ENCODE measurements at regions not wholly inside any gene's neighbourhood (a gene's known extent, or its start where the extent isn't known, plus 50 kb on each side); places are given as distances from the start of the nearest gene placed in this dataset.

DNA sequence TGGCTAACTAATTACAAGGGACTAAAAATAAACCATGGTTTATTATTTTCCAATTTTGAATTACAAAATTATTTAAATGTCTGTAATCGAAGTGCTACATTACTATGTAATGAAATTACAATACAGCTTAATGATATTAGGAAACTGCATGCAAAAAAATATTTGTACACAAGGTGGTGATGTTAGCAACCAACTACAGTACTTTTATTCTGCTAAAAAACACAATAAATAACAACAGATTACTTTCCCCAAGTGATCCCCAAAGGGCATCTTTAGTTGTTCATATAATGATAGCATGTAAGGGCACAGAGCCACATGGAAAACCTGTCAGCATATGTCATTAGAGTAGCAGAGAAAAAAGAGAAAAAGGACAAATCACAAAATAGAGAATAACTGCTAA, 147.5 kb upstream of the SOX2 start:
- H3K14ac ChIP-seq (ENCODE audit: low read length): no peak overlapping the region
- H2BK120ac ChIP-seq (ENCODE audit: low read depth, low read length): no peak overlapping the region
- H3K27me3 ChIP-seq (ENCODE audit: control insufficient read depth in 3 of 3, insufficient read depth in 3 of 3, low read depth in 1 of 3, low read length in 3 of 3): no peaks in the 10 kb centered on the region
- no peak overlapping the region for H4K91ac ChIP-seq (ENCODE audit: low read depth, low read length, poor library complexity)
- no peaks in the 10 kb centered on the region for H3K36me3 ChIP-seq (replicated peaks in 1 of 2; ENCODE audit: control insufficient read depth in 2 of 2, insufficient read depth in 2 of 2, low read length in 2 of 2)
- H3K27ac ChIP-seq (replicated peaks; ENCODE audit: low read length): no peak overlapping the region
- H3K4me1 ChIP-seq (ENCODE audit: control insufficient read depth in 2 of 2, insufficient read depth in 1 of 2, low read depth in 1 of 2, low read length in 2 of 2): peaks cover 0 to 4% of the 10 kb centered on the region in 2 donors
- no peak for DNase-seq (ENCODE audit: low spot score)
- no peak overlapping the region for H2BK12ac ChIP-seq (ENCODE audit: low read length)
- no peak overlapping the region for H4K8ac ChIP-seq (ENCODE audit: low read depth, low read length)
- no peaks in the 10 kb centered on the region for H3K9me3 ChIP-seq (replicated peaks in 1 of 2; ENCODE audit: control insufficient read depth in 2 of 2, insufficient read depth in 1 of 2, low read depth in 1 of 2, low read length in 2 of 2)
- no peak overlapping the region for H2BK15ac ChIP-seq (ENCODE audit: low read length)
- WGBS, 2 donors (ENCODE audit: extremely low coverage in 2 of 2, insufficient read length in 2 of 2, insufficient replicate concordance in 1 of 2): no CpG with 5 or more reads among the region's 1 CpG
- no peaks in the 10 kb centered on the region for H3K79me1 ChIP-seq (ENCODE audit: low read depth, low read length)
- H3K4ac ChIP-seq (ENCODE audit: low read length): no peak overlapping the region
- no peak overlapping the region for H2AK5ac ChIP-seq (ENCODE audit: low read depth, low read length)
- H2AFZ ChIP-seq (ENCODE audit: low read length): no peak overlapping the region
- no peak overlapping the region for H2BK5ac ChIP-seq (ENCODE audit: low read length)
- H3K4me3 ChIP-seq (ENCODE audit: low read length in 2 of 2): no peak overlapping the region
- H3K18ac ChIP-seq (ENCODE audit: low read length): no peak overlapping the region
- H3K9ac ChIP-seq (ENCODE audit: low read depth, low read length, poor library complexity): no peak overlapping the region
- H3K23ac ChIP-seq (ENCODE audit: low read depth, low read length, poor library complexity): no peak overlapping the region
- no peak overlapping the region for H3K4me2 ChIP-seq (ENCODE audit: insufficient read depth, low read length, poor library complexity, severe bottlenecking)

DNA sequence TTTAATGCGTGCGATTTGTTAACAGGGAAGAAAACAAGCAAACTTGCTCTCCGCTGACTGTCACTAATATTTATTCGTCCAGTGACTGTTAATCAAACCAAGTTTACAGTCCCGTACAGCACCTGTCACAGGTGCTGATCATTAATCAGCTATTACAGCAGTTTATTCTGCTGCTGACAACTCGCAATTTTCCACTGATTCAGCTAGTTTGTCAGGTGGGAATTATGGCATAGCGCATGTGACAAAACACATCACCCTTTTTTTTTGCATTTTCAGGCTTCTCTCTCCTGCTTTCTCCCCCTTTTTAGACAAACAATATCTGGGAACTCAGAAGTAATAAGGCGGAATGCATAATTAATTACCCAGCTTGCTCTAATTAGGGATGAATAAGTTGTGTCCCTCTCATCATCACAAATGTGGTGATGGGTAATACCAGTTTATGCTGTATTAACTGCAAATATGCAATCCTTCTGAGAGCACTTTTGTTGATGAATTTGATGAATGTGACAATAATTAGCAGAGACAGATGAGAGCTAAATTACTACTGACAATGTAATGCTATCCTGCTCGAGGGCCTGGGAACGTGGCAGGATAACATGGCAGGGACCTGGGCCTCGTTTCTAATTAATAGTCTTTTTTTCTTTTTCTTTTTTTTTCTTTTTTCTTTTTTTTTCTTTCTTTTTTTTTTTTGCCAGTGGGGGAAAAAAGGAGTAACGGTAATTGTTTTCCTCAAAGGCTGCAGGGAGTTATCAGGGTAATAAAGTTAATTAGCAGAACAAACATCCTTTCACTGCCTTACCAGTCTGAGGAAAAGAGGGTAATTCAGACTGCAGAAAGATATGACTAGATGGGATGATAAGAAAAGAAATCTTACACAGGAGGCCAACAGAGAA, 150.3 kb upstream of the SOX2 start:
- no peak overlapping the region for H2BK15ac ChIP-seq (ENCODE audit: low read length)
- no peak overlapping the region for H4K91ac ChIP-seq (ENCODE audit: low read depth, low read length, poor library complexity)
- H3K27me3 ChIP-seq (ENCODE audit: control insufficient read depth in 3 of 3, insufficient read depth in 3 of 3, low read depth in 1 of 3, low read length in 3 of 3): no peaks in the 10 kb centered on the region
- H2BK12ac ChIP-seq (ENCODE audit: low read length): no peak overlapping the region
- H3K4me1 ChIP-seq (ENCODE audit: control insufficient read depth in 2 of 2, insufficient read depth in 1 of 2, low read depth in 1 of 2, low read length in 2 of 2): peaks cover 0 to 4% of the 10 kb centered on the region in 2 donors
- no peak overlapping the region for H3K9ac ChIP-seq (ENCODE audit: low read depth, low read length, poor library complexity)
- no peak overlapping the region for H2BK5ac ChIP-seq (ENCODE audit: low read length)
- H3K4me3 ChIP-seq (ENCODE audit: low read length in 2 of 2): no peak overlapping the region
- no peak for DNase-seq (ENCODE audit: low spot score)
- no peaks in the 10 kb centered on the region for H3K36me3 ChIP-seq (replicated peaks in 1 of 2; ENCODE audit: control insufficient read depth in 2 of 2, insufficient read depth in 2 of 2, low read length in 2 of 2)
- no peak overlapping the region for H3K23ac ChIP-seq (ENCODE audit: low read depth, low read length, poor library complexity)
- no peak overlapping the region for H3K18ac ChIP-seq (ENCODE audit: low read length)
- no peak overlapping the region for H3K4ac ChIP-seq (ENCODE audit: low read length)
- H3K14ac ChIP-seq (ENCODE audit: low read length): no peak overlapping the region
- H3K79me1 ChIP-seq (ENCODE audit: low read depth, low read length): no peaks in the 10 kb centered on the region
- H2AFZ ChIP-seq (ENCODE audit: low read length): no peak overlapping the region
- H2AK5ac ChIP-seq (ENCODE audit: low read depth, low read length): no peak overlapping the region
- WGBS, 2 donors (ENCODE audit: extremely low coverage in 2 of 2, insufficient read length in 2 of 2, insufficient replicate concordance in 1 of 2): no CpG with 5 or more reads among the region's 12 CpGs
- no peaks in the 10 kb centered on the region for H3K9me3 ChIP-seq (replicated peaks in 1 of 2; ENCODE audit: control insufficient read depth in 2 of 2, insufficient read depth in 1 of 2, low read depth in 1 of 2, low read length in 2 of 2)
- no peak overlapping the region for H2BK120ac ChIP-seq (ENCODE audit: low read depth, low read length)
- no peak overlapping the region for H3K27ac ChIP-seq (replicated peaks; ENCODE audit: low read length)
- no peak overlapping the region for H4K8ac ChIP-seq (ENCODE audit: low read depth, low read length)
- no peak overlapping the region for H3K4me2 ChIP-seq (ENCODE audit: insufficient read depth, low read length, poor library complexity, severe bottlenecking)

DNA sequence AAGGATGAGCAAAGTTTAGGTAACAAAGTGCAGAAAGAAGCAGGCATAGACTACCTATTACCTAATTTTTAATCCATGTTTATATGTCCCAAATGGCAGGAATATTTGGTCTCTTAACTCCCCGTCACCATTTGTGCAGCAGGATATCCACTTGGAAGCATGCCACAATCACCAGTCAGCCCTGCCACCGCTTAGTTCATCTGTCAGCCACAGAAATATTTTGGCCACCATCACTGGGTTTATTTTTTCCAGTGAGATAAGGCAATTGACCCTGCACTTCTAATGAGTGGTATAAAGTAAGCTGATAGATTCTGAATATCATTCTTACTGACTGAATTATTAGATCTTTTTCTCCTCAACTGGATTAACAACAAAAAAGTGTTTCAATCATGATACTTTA, 152.9 kb upstream of the SOX2 start:
- H2AFZ ChIP-seq (ENCODE audit: low read length): no peak overlapping the region
- H3K9me3 ChIP-seq (replicated peaks in 1 of 2; ENCODE audit: control insufficient read depth in 2 of 2, insufficient read depth in 1 of 2, low read depth in 1 of 2, low read length in 2 of 2): no peaks in the 10 kb centered on the region
- H3K4me2 ChIP-seq (ENCODE audit: insufficient read depth, low read length, poor library complexity, severe bottlenecking): no peak overlapping the region
- no peak overlapping the region for H2BK5ac ChIP-seq (ENCODE audit: low read length)
- H3K27me3 ChIP-seq (ENCODE audit: control insufficient read depth in 3 of 3, insufficient read depth in 3 of 3, low read depth in 1 of 3, low read length in 3 of 3): no peaks in the 10 kb centered on the region
- H3K4me1 ChIP-seq (ENCODE audit: control insufficient read depth in 2 of 2, insufficient read depth in 1 of 2, low read depth in 1 of 2, low read length in 2 of 2): peaks cover 0 to 4% of the 10 kb centered on the region in 2 donors
- H4K91ac ChIP-seq (ENCODE audit: low read depth, low read length, poor library complexity): no peak overlapping the region
- H3K4ac ChIP-seq (ENCODE audit: low read length): no peak overlapping the region
- no peak overlapping the region for H3K9ac ChIP-seq (ENCODE audit: low read depth, low read length, poor library complexity)
- no peak overlapping the region for H2AK5ac ChIP-seq (ENCODE audit: low read depth, low read length)
- no peaks in the 10 kb centered on the region for H3K36me3 ChIP-seq (replicated peaks in 1 of 2; ENCODE audit: control insufficient read depth in 2 of 2, insufficient read depth in 2 of 2, low read length in 2 of 2)
- no peak overlapping the region for H3K14ac ChIP-seq (ENCODE audit: low read length)
- WGBS, 2 donors (ENCODE audit: extremely low coverage in 2 of 2, insufficient read length in 2 of 2, insufficient replicate concordance in 1 of 2): no CpG with 5 or more reads among the region's 2 CpGs
- no peak overlapping the region for H2BK15ac ChIP-seq (ENCODE audit: low read length)
- H2BK12ac ChIP-seq (ENCODE audit: low read length): no peak overlapping the region
- H2BK120ac ChIP-seq (ENCODE audit: low read depth, low read length): no peak overlapping the region
- no peak overlapping the region for H3K4me3 ChIP-seq (ENCODE audit: low read length in 2 of 2)
- no peak overlapping the region for H3K23ac ChIP-seq (ENCODE audit: low read depth, low read length, poor library complexity)
- no peak overlapping the region for H3K27ac ChIP-seq (replicated peaks; ENCODE audit: low read length)
- no peaks in the 10 kb centered on the region for H3K79me1 ChIP-seq (ENCODE audit: low read depth, low read length)
- no peak overlapping the region for H4K8ac ChIP-seq (ENCODE audit: low read depth, low read length)
- no peak for DNase-seq (ENCODE audit: low spot score)
- H3K18ac ChIP-seq (ENCODE audit: low read length): no peak overlapping the region

DNA sequence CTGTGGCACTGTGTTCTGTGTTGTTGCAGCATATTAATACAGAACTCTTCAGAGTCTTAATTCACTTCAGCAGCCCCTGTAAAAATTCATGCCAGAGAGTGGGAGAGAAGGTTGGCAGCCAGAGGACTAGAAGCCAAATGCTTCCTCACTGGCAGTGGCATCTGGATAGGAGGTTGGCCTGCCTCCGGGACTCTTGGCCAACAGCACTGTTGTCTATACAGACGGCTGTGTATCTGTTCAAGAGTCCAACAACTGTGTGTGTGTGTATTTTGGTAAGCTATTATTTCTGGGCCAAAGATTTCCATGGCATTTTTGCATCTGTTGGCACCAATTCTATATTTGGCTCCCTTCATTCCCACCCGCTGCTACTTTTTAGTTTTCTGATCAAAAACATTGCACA, 156.0 kb upstream of the SOX2 start:
- H3K9ac ChIP-seq (ENCODE audit: low read depth, low read length, poor library complexity): no peak overlapping the region
- no peak overlapping the region for H2BK5ac ChIP-seq (ENCODE audit: low read length)
- no peak overlapping the region for H4K8ac ChIP-seq (ENCODE audit: low read depth, low read length)
- no peak overlapping the region for H2BK12ac ChIP-seq (ENCODE audit: low read length)
- no peak overlapping the region for H3K4ac ChIP-seq (ENCODE audit: low read length)
- H3K4me3 ChIP-seq (ENCODE audit: low read length in 2 of 2): no peak overlapping the region
- no peaks in the 10 kb centered on the region for H3K36me3 ChIP-seq (replicated peaks in 1 of 2; ENCODE audit: control insufficient read depth in 2 of 2, insufficient read depth in 2 of 2, low read length in 2 of 2)
- H4K91ac ChIP-seq (ENCODE audit: low read depth, low read length, poor library complexity): no peak overlapping the region
- no peak overlapping the region for H3K27ac ChIP-seq (replicated peaks; ENCODE audit: low read length)
- no peak overlapping the region for H3K14ac ChIP-seq (ENCODE audit: low read length)
- H3K4me2 ChIP-seq (ENCODE audit: insufficient read depth, low read length, poor library complexity, severe bottlenecking): no peak overlapping the region
- H2BK120ac ChIP-seq (ENCODE audit: low read depth, low read length): no peak overlapping the region
- H2AFZ ChIP-seq (ENCODE audit: low read length): no peak overlapping the region
- no peak overlapping the region for H3K18ac ChIP-seq (ENCODE audit: low read length)
- H2BK15ac ChIP-seq (ENCODE audit: low read length): no peak overlapping the region
- DNase-seq (ENCODE audit: low spot score): no peak
- no peak overlapping the region for H2AK5ac ChIP-seq (ENCODE audit: low read depth, low read length)
- no peak overlapping the region for H3K23ac ChIP-seq (ENCODE audit: low read depth, low read length, poor library complexity)
- H3K79me1 ChIP-seq (ENCODE audit: low read depth, low read length): no peaks in the 10 kb centered on the region
- peaks cover 0 to 5% of the 10 kb centered on the region in 2 donors for H3K4me1 ChIP-seq (ENCODE audit: control insufficient read depth in 2 of 2, insufficient read depth in 1 of 2, low read depth in 1 of 2, low read length in 2 of 2)
- H3K27me3 ChIP-seq (ENCODE audit: control insufficient read depth in 3 of 3, insufficient read depth in 3 of 3, low read depth in 1 of 3, low read length in 3 of 3): no peaks in the 10 kb centered on the region
- no peaks in the 10 kb centered on the region for H3K9me3 ChIP-seq (replicated peaks in 1 of 2; ENCODE audit: control insufficient read depth in 2 of 2, insufficient read depth in 1 of 2, low read depth in 1 of 2, low read length in 2 of 2)
- no CpG with 5 or more reads among the region's 3 CpGs for WGBS, 2 donors (ENCODE audit: extremely low coverage in 2 of 2, insufficient read length in 2 of 2, insufficient replicate concordance in 1 of 2)
